Parathyroid adenoma (tissue), 2 donors: ENCODE measurements at regions not wholly inside any gene's neighbourhood (a gene's known extent, or its start where the extent isn't known, plus 50 kb on each side); places are given as distances from the start of the nearest gene placed in this dataset.

Source experiments
- H2AFZ ChIP-seq: fragments of 300-600 bp; sonication (generic); one replicate; pipeline ENCODE4 v1.7.0; 2017; ENCODE audit warnings: antibody characterized with exemption, mild to moderate bottlenecking
- H3K27ac ChIP-seq: fragments of 300-600 bp; sonication (generic); one replicate; pipeline ENCODE4 v1.7.0; 2017
- H3K27me3 ChIP-seq: fragments of 300-600 bp; sonication (generic); one replicate; pipeline ENCODE4 v1.7.0; 2017; ENCODE audit warnings: low read length; ENCODE audit not compliant: control insufficient read depth, insufficient read depth
- H3K36me3 ChIP-seq: fragments of 300-600 bp; sonication (generic); one replicate; pipeline ENCODE4 v1.7.0; 2017; ENCODE audit warnings: low read length; ENCODE audit not compliant: control insufficient read depth, insufficient read depth
- H3K4me1 ChIP-seq: fragments of 300-600 bp; sonication (generic); one replicate; pipeline ENCODE4 v1.7.0; 2017; ENCODE audit warnings: control low read depth
- H3K4me2 ChIP-seq: fragments of 300-600 bp; sonication (generic); one replicate; pipeline ENCODE4 v1.7.0; 2017; ENCODE audit warnings: low read length
- H3K4me3 ChIP-seq: fragments of 300-600 bp; sonication (generic); one replicate; pipeline ENCODE4 v1.7.0; 2017; ENCODE audit warnings: low read depth, low read length
- H3K79me2 ChIP-seq: fragments of 300-600 bp; sonication (generic); one replicate; pipeline ENCODE4 v1.7.0; 2017; ENCODE audit warnings: control low read depth
- H3K9ac ChIP-seq: fragments of 300-600 bp; sonication (generic); one replicate; pipeline ENCODE4 v1.7.0; 2017; ENCODE audit warnings: mild to moderate bottlenecking
- H3K9me3 ChIP-seq: fragments of 300-600 bp; sonication (generic); one replicate; pipeline ENCODE4 v1.7.0; 2017; ENCODE audit warnings: low read length; ENCODE audit not compliant: control insufficient read depth
- TF ChIP-seq, protein P1 (sequence below): fragments of 300-600 bp; sonication (generic); IDR thresholded peaks from one replicate; pipeline ENCODE4 v1.7.0; 2017; ENCODE audit warnings: antibody characterized with exemption, mild to moderate bottlenecking
- donor health status: primary hyperparathyroidism.

DNA sequence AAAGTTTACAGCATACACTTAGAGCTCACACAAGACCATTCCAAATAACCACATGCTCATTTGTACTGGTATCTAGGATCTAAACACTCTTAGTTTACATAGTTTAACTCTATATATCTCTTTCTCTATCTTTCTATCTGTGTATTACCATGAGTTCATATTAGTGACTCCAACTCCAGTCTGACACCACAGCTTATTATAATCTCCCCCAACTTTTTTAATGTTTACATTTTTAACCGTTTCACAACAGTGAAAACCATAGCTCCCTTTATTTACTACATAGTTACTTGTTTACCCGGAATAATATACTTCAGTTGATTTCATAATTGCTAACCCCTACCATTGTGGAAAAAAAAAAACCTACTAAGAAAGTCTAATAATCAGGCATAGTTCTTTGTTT lies 362.4 kb upstream of the RGS17 start:
- H3K9me3 ChIP-seq, result peaks cover 2% of the 10 kb centered on the region
- H3K4me3 ChIP-seq, result no peak overlapping the region
- no peak overlapping the region for H2AFZ ChIP-seq
- no peaks in the 10 kb centered on the region for H3K79me2 ChIP-seq
- H3K27ac ChIP-seq, result no peak overlapping the region
- no peaks in the 10 kb centered on the region for H3K27me3 ChIP-seq
- no peaks in the 10 kb centered on the region for H3K4me1 ChIP-seq
- TF ChIP-seq, protein P1, sequence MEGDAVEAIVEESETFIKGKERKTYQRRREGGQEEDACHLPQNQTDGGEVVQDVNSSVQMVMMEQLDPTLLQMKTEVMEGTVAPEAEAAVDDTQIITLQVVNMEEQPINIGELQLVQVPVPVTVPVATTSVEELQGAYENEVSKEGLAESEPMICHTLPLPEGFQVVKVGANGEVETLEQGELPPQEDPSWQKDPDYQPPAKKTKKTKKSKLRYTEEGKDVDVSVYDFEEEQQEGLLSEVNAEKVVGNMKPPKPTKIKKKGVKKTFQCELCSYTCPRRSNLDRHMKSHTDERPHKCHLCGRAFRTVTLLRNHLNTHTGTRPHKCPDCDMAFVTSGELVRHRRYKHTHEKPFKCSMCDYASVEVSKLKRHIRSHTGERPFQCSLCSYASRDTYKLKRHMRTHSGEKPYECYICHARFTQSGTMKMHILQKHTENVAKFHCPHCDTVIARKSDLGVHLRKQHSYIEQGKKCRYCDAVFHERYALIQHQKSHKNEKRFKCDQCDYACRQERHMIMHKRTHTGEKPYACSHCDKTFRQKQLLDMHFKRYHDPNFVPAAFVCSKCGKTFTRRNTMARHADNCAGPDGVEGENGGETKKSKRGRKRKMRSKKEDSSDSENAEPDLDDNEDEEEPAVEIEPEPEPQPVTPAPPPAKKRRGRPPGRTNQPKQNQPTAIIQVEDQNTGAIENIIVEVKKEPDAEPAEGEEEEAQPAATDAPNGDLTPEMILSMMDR, result no peak
- H3K4me2 ChIP-seq, result no peak overlapping the region
- H3K36me3 ChIP-seq, result no peaks in the 10 kb centered on the region
- H3K9ac ChIP-seq, result no peak overlapping the region

DNA sequence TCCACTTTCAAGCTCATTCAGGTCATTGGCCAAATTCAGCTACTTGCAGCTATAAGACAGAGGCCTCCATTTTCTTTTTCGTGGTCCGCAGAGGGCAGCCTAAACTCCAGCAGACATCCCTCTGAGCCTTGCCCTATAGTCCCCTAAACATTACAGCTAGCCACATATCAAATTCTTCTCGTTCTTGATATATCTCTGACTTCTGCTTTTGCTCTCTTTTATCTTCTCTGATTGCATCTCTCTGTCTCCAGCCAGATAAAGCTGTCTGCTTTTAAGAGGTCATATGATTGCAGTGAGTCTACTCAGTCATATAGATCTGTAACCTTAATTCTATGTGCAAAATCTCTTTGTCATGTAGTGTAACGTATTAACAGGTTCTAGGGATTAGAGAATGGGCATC lies 358.4 kb upstream of the RGS17 start:
- H3K27ac ChIP-seq, result no peak overlapping the region
- H3K9me3 ChIP-seq, result peaks cover 2% of the 10 kb centered on the region
- H3K4me1 ChIP-seq, result no peaks in the 10 kb centered on the region
- no peak overlapping the region for H2AFZ ChIP-seq
- no peak overlapping the region for H3K9ac ChIP-seq
- H3K4me2 ChIP-seq, result no peak overlapping the region
- H3K36me3 ChIP-seq, result no peaks in the 10 kb centered on the region
- H3K79me2 ChIP-seq, result no peaks in the 10 kb centered on the region
- H3K4me3 ChIP-seq, result no peak overlapping the region
- TF ChIP-seq, protein P1, result no peak
- no peaks in the 10 kb centered on the region for H3K27me3 ChIP-seq

DNA sequence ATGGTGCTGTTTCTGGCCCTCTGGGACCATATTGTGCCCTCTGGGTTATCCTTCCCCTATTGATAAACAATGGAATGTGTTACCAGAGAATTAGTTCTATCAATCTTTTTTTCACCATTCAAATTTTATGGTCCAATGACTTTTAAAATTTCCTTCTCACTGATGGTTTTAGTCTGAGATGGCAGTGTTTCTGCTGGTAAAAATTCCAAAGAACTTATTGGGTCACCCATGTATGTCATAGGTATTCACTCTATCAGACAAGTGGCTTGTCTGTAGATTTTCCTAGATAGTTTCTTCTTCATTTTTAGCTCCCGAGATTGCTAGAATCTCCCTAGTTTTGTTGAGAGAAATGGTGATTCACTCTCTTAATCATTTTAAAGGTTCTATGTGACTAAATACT lies 357.2 kb upstream of the RGS17 start:
- H3K4me3 ChIP-seq, result no peak overlapping the region
- H2AFZ ChIP-seq, result no peak overlapping the region
- H3K4me2 ChIP-seq, result no peak overlapping the region
- no peak overlapping the region for H3K9ac ChIP-seq
- no peaks in the 10 kb centered on the region for H3K79me2 ChIP-seq
- H3K4me1 ChIP-seq, result no peaks in the 10 kb centered on the region
- H3K9me3 ChIP-seq, result peaks cover 2% of the 10 kb centered on the region
- no peaks in the 10 kb centered on the region for H3K27me3 ChIP-seq
- TF ChIP-seq, protein P1, result no peak
- no peaks in the 10 kb centered on the region for H3K36me3 ChIP-seq
- no peak overlapping the region for H3K27ac ChIP-seq

DNA sequence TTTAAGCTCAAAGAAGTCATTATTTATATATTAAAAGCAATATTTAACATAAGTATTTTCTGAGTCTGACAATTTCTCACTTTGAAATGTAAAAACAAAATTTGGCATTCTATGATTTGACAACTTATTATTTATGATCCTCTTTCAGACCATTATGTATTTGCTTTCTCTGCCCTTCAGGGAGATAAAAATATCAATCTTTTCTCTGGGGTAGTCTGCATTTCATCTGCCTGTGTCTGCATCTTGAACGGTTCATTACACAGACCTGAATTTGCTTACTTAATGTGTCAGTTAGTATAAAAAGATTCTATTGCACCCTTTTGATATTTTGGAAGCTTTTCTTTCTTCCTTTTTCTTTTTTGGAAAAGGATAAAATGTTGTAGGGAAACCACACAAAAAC lies 354.0 kb upstream of the RGS17 start:
- Histone ChIP-seq H3K36me3 (no peaks in the 10 kb centered on the region), H3K4me1 (no peaks in the 10 kb centered on the region), H3K4me3 (no peak overlapping the region), H3K9ac (no peak overlapping the region), H3K9me3 (no peaks in the 10 kb centered on the region), H2AFZ (no peak overlapping the region), H3K4me2 (no peak overlapping the region), H3K27ac (no peak overlapping the region), H3K27me3 (no peaks in the 10 kb centered on the region), H3K79me2 (no peaks in the 10 kb centered on the region)
- TF ChIP-seq, protein P1, result no peak

DNA sequence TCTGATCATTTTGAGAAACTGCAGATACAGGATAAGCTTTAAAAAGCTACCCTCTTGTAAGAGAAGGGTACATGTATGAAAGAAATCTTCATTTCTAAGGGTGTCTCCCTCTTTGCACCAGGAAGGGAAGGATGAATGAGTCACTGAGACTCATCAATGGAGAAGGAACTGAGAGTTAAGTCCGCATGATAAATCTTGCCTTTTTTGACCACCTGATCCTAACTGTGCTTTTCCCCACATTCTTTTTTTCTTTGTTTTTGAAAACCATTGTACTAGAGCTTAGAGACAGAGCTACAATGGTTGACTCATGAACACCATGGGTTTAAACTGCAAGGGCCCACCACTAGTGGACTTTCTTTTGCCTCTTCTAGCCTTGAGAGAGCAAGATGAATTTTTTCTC lies 353.0 kb upstream of the RGS17 start:
- Histone ChIP-seq H3K4me2 (no peak overlapping the region), H2AFZ (no peak overlapping the region), H3K36me3 (no peaks in the 10 kb centered on the region), H3K79me2 (no peaks in the 10 kb centered on the region), H3K9ac (no peak overlapping the region), H3K27ac (no peak overlapping the region), H3K4me3 (no peak overlapping the region), H3K27me3 (no peaks in the 10 kb centered on the region), H3K4me1 (no peaks in the 10 kb centered on the region), H3K9me3 (no peaks in the 10 kb centered on the region)
- TF ChIP-seq, protein P1, result no peak
